Parathyroid adenoma (tissue), 2 donors: ENCODE measurements at regions not wholly inside any gene's neighbourhood (a gene's known extent, or its start where the extent isn't known, plus 50 kb on each side); places are given as distances from the start of the nearest gene placed in this dataset.

Experiments
- H2AFZ ChIP-seq: fragments of 300-600 bp; sonication (generic); one replicate; pipeline ENCODE4 v1.7.0; 2017; ENCODE audit warnings: antibody characterized with exemption, mild to moderate bottlenecking
- H3K27ac ChIP-seq: fragments of 300-600 bp; sonication (generic); one replicate; pipeline ENCODE4 v1.7.0; 2017
- H3K27me3 ChIP-seq: fragments of 300-600 bp; sonication (generic); one replicate; pipeline ENCODE4 v1.7.0; 2017; ENCODE audit warnings: low read length; ENCODE audit not compliant: control insufficient read depth, insufficient read depth
- H3K36me3 ChIP-seq: fragments of 300-600 bp; sonication (generic); one replicate; pipeline ENCODE4 v1.7.0; 2017; ENCODE audit warnings: low read length; ENCODE audit not compliant: control insufficient read depth, insufficient read depth
- H3K4me1 ChIP-seq: fragments of 300-600 bp; sonication (generic); one replicate; pipeline ENCODE4 v1.7.0; 2017; ENCODE audit warnings: control low read depth
- H3K4me2 ChIP-seq: fragments of 300-600 bp; sonication (generic); one replicate; pipeline ENCODE4 v1.7.0; 2017; ENCODE audit warnings: low read length
- H3K4me3 ChIP-seq: fragments of 300-600 bp; sonication (generic); one replicate; pipeline ENCODE4 v1.7.0; 2017; ENCODE audit warnings: low read depth, low read length
- H3K79me2 ChIP-seq: fragments of 300-600 bp; sonication (generic); one replicate; pipeline ENCODE4 v1.7.0; 2017; ENCODE audit warnings: control low read depth
- H3K9ac ChIP-seq: fragments of 300-600 bp; sonication (generic); one replicate; pipeline ENCODE4 v1.7.0; 2017; ENCODE audit warnings: mild to moderate bottlenecking
- H3K9me3 ChIP-seq: fragments of 300-600 bp; sonication (generic); one replicate; pipeline ENCODE4 v1.7.0; 2017; ENCODE audit warnings: low read length; ENCODE audit not compliant: control insufficient read depth
- TF ChIP-seq, protein P1 (sequence below): fragments of 300-600 bp; sonication (generic); IDR thresholded peaks from one replicate; pipeline ENCODE4 v1.7.0; 2017; ENCODE audit warnings: antibody characterized with exemption, mild to moderate bottlenecking
- donor health status: primary hyperparathyroidism.

DNA sequence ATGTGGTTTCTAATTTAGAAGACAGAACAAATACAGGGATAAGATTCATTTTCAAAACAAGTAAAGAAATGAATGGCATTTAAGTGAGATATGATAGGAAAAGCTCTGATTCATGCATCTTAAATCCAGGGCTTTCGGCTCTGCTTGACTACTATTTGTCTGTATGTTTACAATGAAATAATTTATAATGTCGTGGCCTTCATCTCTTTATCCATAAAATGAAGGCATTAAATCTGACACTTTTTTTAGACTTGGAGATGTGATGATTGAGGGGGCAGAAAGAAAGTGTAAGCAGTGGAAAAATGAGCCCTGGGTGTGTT lies 115.7 kb upstream of the KIT start:
- TF ChIP-seq, protein P1, sequence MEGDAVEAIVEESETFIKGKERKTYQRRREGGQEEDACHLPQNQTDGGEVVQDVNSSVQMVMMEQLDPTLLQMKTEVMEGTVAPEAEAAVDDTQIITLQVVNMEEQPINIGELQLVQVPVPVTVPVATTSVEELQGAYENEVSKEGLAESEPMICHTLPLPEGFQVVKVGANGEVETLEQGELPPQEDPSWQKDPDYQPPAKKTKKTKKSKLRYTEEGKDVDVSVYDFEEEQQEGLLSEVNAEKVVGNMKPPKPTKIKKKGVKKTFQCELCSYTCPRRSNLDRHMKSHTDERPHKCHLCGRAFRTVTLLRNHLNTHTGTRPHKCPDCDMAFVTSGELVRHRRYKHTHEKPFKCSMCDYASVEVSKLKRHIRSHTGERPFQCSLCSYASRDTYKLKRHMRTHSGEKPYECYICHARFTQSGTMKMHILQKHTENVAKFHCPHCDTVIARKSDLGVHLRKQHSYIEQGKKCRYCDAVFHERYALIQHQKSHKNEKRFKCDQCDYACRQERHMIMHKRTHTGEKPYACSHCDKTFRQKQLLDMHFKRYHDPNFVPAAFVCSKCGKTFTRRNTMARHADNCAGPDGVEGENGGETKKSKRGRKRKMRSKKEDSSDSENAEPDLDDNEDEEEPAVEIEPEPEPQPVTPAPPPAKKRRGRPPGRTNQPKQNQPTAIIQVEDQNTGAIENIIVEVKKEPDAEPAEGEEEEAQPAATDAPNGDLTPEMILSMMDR: no peak
- H3K9ac ChIP-seq: no peak overlapping the region
- no peaks in the 10 kb centered on the region for H3K79me2 ChIP-seq
- H3K36me3 ChIP-seq: no peaks in the 10 kb centered on the region
- H3K4me3 ChIP-seq: no peak overlapping the region
- no peaks in the 10 kb centered on the region for H3K9me3 ChIP-seq
- no peaks in the 10 kb centered on the region for H3K4me1 ChIP-seq
- H3K27ac ChIP-seq: no peak overlapping the region
- no peak overlapping the region for H2AFZ ChIP-seq
- no peak overlapping the region for H3K4me2 ChIP-seq
- H3K27me3 ChIP-seq: no peaks in the 10 kb centered on the region

DNA sequence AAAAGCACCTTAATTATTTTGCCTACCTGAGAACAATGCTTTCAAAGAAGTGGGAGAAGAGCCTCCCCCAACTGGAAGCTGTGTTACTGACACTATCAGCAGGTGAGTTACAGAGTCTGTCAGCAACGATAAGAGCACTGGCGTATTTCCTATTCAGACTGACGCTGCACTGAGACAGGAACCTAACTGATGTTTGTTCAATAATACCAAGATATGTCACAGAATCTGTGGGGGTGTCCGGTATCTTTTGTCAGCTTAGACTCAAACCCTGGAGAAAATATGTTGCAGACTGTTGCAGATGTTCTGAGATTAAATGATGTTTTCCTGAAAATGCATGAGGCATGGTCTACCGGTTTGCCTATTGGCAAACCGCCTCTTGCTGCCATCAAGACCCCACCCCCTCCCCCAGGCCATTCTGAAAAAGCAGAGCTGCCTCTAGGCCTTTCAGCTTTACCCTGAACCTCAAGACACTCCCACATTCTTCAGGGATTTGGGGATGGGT lies 115.2 kb upstream of the KIT start:
- H2AFZ ChIP-seq: no peak overlapping the region
- no peaks in the 10 kb centered on the region for H3K4me1 ChIP-seq
- H3K36me3 ChIP-seq: no peaks in the 10 kb centered on the region
- H3K27me3 ChIP-seq: no peaks in the 10 kb centered on the region
- H3K9ac ChIP-seq: no peak overlapping the region
- no peaks in the 10 kb centered on the region for H3K9me3 ChIP-seq
- TF ChIP-seq, protein P1: no peak
- H3K79me2 ChIP-seq: no peaks in the 10 kb centered on the region
- no peak overlapping the region for H3K4me3 ChIP-seq
- H3K4me2 ChIP-seq: no peak overlapping the region
- H3K27ac ChIP-seq: no peak overlapping the region

DNA sequence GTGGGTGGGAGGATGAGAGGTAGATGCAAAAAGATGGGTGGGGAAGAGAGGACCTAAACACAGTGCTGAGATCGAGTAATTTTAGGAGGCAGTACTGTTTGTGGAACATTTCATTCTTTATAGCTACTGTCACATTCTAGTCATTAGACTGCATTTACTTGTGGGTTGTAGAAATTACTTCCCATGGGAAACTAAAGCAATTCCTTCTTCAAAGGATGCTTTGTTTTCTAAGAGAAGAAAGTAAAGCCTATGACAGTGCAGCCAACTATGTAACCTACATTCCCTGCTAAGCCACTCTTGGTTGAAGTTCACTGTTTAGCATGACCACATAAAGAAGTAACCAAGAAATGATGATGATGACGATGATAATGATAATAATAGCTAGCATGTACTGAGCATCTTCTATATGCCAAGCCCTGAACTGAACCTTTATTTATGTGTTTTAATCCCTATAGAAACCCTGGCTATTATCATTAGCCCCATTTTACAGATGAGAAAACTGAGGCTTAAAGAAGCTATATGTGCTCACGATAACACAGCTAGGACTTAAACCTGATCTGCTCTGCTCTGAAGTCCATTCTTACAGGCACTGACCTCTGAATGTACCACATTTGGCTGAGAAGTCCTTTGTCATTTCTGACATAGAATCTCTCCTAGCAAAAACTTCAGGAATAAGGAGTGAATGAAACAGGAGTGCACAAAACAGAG lies 114.5 kb upstream of the KIT start:
- Histone ChIP-seq H3K9ac (no peak overlapping the region), H3K4me2 (no peak overlapping the region), H3K9me3 (no peaks in the 10 kb centered on the region), H2AFZ (no peak overlapping the region), H3K27me3 (no peaks in the 10 kb centered on the region), H3K4me1 (no peaks in the 10 kb centered on the region), H3K27ac (no peak overlapping the region), H3K79me2 (no peaks in the 10 kb centered on the region), H3K36me3 (no peaks in the 10 kb centered on the region), H3K4me3 (no peak overlapping the region)
- TF ChIP-seq, protein P1: no peak

DNA sequence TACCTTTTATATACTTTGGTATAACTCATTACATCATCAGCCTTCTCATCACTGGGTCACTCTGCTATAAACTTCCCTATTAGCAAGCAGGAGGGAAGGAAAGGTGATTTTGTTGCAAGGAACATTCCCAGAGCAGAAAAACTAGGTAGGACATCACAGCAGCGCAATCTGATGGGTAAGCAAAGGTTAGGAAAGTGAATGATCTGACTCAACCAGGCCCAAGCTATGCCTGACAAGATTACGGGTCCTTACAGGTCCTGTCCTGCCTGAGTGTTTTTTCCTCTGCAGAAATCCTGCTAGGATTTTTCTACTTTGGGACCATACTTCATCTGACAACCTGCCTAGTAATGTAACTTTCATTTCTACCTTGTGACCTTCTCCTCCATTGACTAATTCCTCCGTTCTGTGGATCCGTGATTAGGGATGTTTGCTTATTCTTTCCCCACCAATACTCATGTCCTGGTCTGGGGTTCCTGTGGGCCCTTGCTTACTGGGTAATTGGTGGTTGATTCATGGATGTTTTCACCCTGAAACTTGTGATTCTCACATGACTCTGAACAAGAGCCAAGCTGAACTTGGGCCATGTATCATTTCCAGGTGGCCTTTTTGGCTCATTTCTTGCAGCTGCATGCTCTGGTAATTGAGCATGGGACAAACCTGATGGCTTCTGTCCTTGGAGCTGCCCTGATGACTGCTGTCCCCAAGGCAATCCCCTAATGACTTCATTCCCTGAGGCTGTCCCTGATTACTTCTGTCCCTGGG lies 111.9 kb upstream of the KIT start:
- Histone ChIP-seq H3K4me1 (no peaks in the 10 kb centered on the region), H3K4me2 (no peak overlapping the region), H3K36me3 (no peaks in the 10 kb centered on the region), H3K27me3 (no peaks in the 10 kb centered on the region), H3K27ac (no peak overlapping the region), H3K9ac (no peak overlapping the region), H2AFZ (no peak overlapping the region), H3K9me3 (no peaks in the 10 kb centered on the region), H3K4me3 (no peak overlapping the region), H3K79me2 (no peaks in the 10 kb centered on the region)
- TF ChIP-seq, protein P1: no peak
